ENCODE measurements at regions not wholly inside any gene's neighbourhood (a gene's known extent, or its start where the extent isn't known, plus 50 kb on each side); places are given as distances from the start of the nearest gene placed in this dataset.
A peak's percentile ranks its signal among the peaks of the same experiment; 100 is the strongest.
"Not testable (repeated sequence)": the region's sequence is repeated elsewhere in the genome, so short reads cannot be mapped to it uniquely, and the experiment has no call there.

DNA sequence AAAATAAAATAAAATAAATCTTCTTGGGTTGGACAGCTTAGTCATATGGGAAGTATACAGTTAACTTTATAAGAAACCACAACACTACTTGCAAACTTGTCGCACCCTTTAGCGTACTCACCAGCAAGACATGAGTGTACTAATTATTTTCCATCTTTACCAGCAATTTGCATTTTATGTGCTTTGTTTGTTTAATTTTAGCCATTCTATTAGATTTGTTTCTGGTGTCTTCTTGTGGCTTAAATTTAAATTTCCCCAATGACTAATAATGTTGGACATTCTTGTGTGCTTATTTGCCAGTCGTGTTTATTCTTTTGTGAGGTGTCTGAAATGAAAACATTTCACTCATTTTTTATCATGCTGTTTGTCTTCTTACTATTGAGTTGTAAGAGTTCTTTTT, 1172.2 kb upstream of the CITED2 start:
- DNase-seq (ENCODE audit: low spot score): no peak

DNA sequence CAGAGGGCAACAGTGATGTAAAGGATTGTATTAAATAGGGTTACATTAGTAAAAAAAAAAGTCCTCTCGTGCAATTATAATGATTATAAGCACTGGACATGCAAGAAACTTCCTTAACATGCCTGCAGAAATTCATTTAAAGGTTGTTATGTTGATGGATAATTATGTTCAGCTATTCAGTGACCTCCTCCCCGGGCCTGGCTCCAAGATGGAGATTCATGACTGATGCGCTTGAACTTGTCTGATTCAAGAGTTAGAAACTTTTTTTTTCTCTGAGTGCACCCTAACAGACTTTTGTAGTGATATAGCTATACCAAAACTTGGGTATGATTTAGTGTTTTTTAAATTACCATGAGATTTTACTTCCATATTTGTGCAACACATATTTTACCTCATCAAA, 1170.0 kb upstream of the CITED2 start:
- no peak for DNase-seq (ENCODE audit: low spot score)

DNA sequence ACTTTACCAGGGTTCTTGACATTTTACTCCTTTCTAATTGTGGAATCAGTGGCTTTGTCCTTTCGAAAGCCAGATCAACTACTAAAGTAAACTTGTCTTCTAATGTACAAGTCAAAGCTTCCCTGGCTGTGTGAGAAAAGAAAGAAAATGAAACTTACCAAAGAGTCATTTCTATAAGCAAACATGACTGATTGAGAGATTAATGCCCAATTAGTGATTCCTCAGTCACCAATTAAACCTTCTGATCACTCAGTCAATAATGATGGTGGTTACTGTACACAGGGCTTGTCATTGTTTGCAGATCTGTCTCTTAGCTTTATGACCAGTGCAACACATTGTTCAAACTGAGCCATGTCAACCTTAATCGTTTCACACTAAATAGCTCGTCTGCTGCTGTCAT, 1168.4 kb upstream of the CITED2 start:
- no peak for DNase-seq (ENCODE audit: low spot score)

DNA sequence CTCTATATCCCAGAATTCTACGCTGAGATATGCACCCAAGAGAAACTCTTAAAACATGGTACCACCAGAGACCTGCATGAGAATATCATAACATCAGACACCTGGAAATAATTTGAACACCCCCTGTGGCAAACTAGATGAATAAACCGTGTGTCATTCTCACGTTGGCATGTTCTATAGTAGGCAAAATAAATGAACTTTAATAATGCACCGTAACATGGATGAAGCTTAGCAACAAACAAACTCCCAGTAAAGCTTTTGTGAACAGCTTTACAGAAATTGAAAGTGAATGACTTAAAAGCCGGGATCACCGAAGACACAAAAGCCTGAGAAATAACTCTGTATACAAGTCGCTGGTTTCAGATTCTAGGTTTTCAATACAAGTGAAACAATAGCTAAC, 1166.8 kb upstream of the CITED2 start:
- DNase-seq (ENCODE audit: low spot score): no peak

DNA sequence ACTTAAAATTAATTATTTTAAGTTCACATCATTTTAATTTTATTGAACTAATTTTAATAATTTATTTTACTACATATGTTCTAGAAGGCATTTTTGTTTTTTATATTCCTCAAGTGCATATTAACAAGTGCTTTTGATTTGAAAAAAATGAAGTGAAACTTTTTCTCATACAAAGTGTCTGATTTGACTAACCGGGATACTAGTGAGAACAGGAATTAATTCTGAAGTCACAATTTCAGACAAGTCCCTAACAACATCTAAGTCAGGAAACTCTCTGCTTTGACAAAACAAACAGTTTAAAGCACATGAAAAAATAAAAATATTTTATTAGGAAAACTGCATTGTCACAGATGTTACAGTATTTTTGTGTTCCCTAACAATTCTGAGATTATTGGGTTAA, 1166.3 kb upstream of the CITED2 start:
- DNase-seq (ENCODE audit: low spot score): no peak

DNA sequence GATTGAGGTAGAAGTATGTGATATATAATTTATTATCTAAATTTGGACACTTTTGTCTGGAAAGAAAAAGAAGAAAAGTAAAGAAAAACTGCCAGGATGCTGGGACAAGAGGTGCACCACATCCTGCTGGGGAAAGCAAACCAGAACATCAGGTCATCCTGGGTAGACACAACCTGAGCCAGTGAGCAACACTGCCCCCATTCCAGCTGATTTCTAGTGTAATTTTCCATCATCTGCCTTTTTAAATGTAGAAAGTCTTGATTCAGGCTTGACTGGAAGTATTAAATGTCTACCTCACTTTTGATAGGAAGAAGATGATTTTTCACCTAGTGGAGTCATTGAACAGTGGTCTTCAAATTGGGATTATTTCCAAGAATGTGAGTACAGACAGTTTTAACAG, 1164.5 kb upstream of the CITED2 start:
- DNase-seq (ENCODE audit: low spot score): no peak

DNA sequence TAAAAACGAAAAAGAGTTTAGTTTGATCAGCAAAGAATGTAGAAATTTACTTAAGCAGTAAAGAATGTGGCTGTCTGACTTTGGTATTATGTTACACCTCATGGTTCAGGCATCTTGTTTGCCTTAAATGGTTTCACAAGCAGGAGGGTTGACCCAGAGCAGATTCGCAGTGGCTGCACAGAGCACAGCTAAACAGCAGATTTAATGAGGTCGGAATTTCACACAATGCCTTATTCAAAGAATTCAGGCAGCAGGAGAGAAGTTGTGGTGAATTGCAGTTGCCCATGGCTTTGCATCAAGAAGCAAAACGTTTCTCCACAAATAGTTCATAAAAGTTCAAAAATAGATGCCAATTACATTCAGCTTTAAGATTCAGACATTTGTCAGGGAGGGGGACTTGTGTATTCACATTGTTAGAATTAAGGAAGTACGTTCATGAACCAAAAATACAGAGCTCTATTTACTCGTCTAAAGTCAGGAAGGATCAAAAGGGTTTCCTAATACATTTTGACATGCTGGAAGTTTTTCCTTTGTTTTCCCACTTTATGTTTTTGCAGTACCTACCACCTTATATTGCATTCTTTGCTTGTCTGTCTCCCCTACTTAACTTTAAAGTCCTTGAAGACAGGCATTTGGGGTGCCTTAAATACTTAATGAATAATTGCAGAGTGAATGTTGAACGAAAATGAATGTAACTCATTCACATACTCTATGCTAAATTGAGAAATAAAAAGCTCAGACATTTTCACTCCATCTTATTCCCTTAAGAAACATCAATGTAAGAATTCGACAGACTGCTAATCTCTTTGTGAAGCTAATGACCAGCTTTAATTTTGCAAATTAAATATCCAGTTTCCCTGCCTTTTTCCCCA, 1163.6 kb upstream of the CITED2 start:
- DNase-seq (ENCODE audit: low spot score): peak; percentile 92

DNA sequence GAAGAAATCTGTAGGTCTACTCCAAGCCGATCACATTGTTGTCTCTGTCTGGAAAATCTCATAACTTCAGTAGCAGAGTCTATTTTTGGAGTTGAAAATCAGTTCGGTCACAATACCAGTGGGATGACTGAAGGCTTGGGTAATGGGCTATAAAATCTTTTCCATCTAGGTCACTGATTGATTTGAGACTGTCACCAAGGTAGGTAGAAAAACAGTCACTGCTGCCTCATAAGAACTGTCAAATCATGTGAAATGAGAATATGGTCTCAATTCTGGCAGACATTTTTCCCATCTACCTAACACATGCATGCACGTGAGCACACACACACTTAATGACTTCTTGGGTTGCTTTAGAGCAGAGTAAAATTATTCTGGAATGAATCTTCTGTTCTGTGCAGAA, 1162.8 kb upstream of the CITED2 start:
- DNase-seq (ENCODE audit: low spot score): peak; percentile 31

DNA sequence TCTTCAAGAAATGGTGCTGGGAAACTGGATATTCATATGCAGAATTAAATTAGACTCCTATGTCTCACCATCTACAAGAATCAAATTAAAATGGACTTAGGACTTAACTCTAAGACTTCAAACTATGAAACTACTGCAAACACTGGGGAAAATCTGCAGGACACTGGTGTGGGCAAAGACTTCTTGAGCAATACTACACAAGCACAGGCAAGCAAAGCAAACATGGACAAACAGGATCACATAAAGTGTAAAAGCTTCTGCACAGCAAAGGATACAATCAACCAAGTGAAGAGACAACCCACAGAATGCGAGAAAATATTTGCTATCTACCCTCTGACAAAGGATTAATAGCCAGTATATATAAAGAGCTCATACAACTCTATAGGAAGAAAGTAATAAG, 1161.1 kb upstream of the CITED2 start:
- no peak for DNase-seq (ENCODE audit: low spot score)

DNA sequence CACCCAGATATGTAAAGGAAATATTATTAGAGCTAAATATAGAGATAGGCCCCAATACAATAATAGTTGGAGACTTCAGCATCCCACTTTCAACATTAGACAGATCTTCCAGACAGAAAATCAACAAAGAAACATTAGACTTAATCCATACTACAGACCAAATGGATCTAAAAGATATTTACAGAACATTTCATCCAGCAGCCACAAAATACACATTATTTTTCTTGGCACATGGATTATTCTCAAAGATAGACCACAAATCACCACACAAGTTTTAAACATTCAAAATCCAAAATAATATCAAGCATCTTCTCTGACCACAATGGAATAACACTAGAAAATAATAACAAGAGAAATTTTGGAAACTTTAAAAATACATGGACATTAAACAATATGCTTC, 1159.1 kb upstream of the CITED2 start:
- DNase-seq (ENCODE audit: low spot score): no peak

DNA sequence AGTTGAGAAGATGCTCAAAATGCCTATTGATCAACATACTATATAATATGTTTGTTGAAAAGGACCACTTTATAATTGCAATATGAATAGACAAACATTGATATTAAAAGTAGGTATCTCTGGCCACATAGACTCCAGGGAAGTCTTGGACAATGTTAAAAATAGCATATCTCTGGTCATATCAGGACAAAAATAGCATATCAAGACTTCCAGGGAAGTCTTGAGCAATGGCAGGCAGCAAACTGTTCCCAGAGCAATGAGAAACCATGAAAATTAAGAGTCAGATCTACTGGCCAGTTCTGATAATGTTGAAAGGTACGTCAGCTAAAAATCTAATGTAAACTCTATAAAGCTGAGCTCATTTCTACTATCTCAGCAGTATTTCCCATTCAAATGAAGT, 1130.3 kb upstream of the CITED2 start:
- no peak for DNase-seq (ENCODE audit: low spot score)

DNA sequence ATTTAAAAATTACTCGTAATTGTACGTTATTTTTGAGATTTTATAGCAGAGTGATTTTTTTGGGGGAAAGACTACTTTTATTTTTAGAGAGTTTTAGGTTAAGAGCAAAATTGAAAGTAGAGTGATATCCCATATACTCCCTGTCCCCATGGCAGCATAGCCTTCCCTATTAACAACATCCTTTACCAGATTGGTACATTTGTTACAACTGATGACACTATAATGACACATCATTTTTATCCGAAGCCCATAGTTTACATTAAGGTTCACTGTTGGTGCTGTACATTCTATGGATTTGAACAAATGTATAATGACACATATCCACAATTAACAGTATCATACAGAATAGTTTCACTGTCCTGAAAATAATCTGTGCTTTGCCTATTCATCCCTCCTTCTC, 1126.4 kb upstream of the CITED2 start:
- no peak for DNase-seq (ENCODE audit: low spot score)

DNA sequence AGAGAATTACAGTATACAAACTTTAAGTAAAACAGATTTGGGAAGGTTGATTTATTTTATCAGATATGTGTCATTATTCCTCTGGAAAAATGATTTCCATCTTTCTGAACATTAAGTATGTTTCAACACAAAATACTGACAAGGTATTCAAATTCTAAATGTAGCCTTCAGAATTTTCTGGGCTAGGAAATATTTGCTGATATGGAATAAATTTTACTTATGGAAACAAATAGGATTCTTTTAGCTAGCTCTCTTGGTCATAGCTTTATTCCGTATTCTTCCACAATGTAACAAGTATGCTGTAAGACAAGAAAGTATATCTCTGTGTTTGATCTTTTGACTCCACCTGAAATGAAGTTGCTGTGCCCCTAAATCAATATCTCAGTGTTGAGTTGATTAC, 1125.2 kb upstream of the CITED2 start:
- no peak for DNase-seq (ENCODE audit: low spot score)

DNA sequence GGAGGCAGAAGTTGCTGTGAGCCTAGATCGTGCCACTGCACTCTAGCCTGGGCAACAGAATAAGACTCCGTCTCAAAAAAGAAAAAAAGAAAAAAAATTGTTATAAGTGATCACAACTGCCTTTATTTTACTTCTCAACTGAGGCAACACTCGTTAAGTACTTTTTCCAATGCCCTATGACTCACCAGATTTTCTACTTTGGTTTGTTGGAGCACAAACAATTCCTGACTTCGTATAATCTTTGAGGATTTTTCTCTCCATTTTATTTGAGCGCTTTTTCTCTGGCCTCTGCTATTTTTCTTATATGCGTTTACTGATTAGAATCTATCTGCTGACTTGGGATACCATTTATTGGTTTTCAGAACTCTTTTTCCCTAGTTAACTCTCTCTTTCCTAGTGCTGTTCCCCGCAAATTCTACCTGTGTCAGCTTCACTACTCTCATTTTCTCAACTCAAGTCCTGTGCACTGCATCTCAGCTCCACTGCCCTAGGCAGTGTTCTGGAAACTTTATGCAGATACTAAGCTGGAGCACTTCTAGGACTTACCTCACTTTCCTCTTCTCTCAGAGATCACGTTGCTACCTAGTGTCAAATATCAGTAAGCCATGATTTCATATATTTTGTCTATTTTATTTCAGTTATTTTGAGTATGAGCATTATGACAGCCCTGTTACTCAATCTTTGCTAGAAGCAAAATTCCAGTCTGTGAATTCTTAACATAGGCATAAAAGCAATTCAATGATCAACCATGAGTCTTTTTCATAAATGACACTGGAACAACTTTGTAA, 1120.1 kb upstream of the CITED2 start:
- DNase-seq (ENCODE audit: low spot score): peak; percentile 12

DNA sequence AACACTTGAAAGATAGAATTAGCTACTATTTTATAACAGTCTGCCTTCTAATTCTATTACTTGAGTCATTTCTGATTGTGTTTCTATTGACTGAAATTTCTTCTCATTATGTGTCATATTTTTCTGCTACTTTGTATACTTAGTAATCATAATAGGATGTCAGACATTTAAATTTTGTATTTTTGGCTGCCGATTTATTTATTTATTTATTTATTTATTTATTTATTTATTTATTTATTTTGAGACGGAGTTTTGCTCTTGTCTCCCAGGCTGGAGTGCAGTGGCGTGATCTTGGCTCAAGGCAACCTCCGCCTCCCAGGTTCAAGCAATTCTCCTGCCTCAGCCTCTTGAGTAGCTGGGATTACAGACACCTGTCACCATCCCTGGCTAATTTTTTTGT, 1119.0 kb upstream of the CITED2 start:
- DNase-seq (ENCODE audit: low spot score): not testable (repeated sequence)

DNA sequence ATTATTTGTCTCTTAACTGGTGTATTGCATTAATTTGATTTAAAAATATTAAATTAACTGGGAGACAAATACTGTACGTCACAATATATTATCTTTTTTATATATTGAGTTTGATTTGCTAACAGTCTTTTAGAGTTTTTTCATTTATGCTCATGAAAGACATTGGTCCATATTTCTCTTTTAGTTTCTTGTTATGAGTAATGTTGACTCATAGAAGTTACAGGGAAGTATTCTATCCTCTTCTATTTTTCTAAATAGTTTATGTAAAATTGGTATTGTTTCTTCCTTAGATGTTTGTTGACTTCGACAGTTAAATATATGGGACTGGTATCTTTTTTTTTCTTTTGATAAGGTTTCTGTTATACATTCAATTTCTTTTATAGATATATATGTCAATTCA, 1115.6 kb upstream of the CITED2 start:
- DNase-seq (ENCODE audit: low spot score): no peak

DNA sequence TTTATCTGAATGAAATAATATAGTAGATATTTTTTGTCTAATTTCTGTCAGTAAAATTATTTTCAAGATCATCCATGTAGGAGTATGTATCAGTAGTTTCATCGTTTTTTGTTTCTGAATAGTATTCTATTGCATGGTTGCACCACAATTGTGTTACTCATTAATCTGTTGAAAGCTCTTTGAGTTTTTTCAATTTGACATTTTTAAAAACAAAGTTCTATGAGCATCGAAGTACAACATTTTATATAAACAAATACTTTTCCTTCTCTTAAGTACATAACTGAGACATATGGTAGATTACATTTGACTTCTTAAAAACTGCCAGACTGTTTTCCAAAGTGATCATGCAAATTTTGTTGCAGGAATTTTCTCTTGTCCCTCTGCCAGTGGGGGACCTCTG, 1113.1 kb upstream of the CITED2 start:
- DNase-seq (ENCODE audit: low spot score): no peak

DNA sequence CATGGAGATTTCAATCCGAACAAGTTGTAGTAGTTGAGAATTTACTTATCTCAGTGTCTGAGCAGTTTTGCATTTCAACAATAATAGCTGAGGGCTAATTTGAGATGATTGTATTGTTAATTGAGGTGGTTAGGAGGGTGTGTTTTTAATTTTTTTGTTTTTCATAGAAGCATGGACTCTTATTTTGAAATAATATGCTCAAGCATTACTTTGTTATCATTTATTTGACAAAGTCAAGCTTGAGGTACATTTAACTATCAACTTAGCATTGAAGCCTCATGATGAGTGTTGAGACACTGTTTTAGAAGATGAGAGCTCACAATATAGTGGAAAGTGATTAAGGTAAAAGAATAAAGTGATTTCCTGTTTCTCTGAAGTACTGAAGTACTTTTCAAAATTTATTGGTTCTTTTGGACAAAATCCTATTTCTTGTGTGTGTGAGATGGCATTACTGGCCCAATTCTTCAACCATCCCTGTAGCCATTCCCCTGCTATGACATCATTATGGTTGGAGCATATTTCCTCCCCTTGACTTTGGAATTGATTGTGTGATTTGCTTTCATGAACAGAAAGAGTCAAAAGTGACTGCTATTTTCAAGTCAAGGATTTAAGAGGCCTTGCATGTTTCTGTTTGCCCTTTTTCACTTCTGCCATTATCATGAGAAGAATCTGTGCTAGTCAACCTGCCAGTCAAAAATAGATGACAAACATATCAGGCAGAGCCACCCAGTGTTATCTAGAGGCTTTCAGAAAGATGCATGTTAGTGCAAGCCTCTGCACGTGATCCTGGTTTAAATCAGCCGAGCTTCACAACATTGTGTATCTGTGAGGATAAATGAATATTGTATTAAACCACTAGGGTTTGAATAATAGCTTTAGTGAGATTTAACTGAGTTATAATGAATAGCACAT, 1112.3 kb upstream of the CITED2 start:
- DNase-seq (ENCODE audit: low spot score): no peak

DNA sequence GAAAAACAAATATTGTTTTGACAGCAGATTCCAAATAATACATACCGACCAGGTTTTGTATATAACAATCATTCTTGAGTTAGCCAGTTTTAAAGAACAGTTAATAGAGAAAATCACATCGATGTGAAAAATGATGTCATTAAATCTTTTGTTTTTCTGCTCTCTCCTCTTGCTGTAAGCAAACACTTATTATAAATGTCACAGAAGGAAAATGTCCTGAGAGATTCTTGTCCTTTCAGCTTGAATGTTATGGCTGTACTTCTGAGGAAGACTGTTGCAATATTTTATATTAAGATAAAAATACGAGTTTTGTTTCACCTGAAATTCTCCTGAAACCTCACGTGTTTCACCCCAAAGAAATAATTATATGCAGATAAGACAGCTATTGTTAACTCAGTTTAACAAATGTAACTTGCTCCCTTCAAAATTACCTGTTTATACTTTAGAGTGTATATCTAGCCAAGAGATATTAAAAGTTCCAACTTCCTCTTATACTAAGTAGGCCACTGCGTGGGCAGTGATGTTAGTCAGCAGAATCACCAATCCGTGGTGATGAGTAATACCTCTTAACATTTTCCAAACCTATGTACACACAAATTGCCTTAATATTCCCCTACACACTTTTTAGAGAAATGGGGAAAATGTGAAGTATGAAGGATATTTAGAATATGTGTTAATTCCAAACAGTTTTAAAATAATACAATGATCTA, 1111.4 kb upstream of the CITED2 start:
- no peak for DNase-seq (ENCODE audit: low spot score)

DNA sequence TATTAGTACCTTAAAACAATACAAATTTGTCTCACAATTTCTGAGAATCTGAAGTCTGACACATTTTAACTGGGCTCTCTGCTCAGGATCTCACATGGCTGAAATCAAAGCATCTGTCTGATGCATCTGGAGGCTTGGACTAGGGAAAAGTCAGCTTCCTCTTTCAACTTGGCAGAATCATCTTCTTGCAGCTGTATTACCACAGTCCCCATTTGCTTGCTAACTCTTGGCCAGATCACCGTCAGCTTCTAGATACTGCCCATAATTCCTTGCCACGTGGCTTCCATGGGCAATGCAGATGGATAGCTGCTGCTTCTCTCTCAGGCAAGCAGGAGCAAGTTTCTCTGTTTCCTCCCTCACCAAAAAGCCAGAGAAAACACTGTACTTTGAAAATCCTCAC, 1106.4 kb upstream of the CITED2 start:
- peak; percentile 81 for DNase-seq (ENCODE audit: low spot score)

DNA sequence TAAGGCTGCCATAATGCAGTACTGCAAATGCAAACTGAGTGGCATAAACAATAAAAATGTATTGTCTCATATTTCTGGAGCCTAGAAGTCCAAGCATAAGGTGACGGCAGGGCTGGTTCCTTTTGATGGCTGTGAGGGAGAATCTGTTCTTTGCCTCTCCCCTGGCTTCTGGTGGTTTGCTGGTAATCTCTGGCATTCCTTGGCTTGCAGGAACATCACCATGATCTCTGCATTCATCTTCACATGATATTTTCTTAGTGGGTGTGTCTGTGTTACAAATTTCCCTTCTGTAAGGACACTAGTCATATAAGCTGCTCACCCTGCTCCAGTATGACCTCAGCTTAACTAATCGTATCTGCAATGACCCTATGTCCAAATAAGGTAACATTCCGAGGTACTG, 1104.2 kb upstream of the CITED2 start:
- DNase-seq (ENCODE audit: low spot score): no peak

Data from umbilical cord (tissue), 1 donor.